ENCODE measurements at regions not wholly inside any gene's neighbourhood (a gene's known extent, or its start where the extent isn't known, plus 50 kb on each side); places are given as distances from the start of the nearest gene placed in this dataset.
"Not testable (repeated sequence)": the region's sequence is repeated elsewhere in the genome, so short reads cannot be mapped to it uniquely, and the experiment has no call there.

DNA sequence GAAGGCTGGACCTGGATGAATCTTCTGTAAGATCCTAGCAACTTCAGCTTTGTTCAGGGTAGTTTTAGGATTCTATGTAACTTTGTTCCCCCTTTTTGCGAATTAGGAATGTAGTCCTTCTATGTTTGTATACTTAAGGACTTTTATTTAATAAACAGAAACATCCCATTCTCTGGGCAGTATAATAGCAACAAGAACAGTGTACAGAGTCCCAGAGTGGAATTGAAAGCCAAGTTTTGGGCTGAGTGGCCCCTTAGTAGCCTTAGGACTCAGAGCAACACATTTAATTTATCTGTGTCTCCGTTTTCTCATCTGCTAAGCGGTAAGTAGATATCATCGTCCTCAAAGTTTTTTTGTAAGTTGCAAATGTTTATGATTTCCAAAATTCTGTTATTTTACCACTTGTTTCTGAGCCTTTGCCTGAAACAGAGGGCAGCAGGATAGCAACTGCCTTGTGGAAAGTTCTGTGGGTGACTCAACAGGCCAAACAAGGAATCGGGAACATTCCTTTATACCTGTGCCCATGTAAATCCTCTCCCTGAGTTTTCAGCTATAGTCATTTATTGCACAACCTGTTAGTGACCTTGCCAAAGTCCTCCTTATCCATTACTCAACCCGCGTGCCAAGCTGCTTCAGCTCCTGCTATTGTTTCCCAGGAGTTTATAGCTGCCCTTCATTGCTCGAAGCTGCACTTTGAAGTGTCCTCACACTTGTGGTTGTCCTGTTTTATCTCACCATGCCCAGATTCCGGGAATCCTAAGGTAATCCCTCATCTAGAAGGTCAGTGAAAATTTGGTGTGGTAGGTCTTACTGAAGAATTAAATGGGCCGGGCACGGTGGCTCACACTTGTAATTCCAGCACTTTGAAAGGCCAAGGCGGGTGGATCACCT, 199.1 kb upstream of the AHR start:
- H3K9ac ChIP-seq (ENCODE audit: low read length): no peak overlapping the region
- no peaks in the 10 kb centered on the region for H4K20me1 ChIP-seq (ENCODE audit: insufficient read depth, low read length)
- H2AFZ ChIP-seq (ENCODE audit: low read depth, low read length): no peak overlapping the region
- no peak overlapping the region for H3K4me3 Mint-ChIP-seq (ENCODE audit: unreplicated experiment)
- no peaks in the 10 kb centered on the region for H3K4me1 Mint-ChIP-seq (ENCODE audit: low read depth, unreplicated experiment)
- no peak for TF ChIP-seq EZH2 (IDR thresholded peaks at IDR 0.05; ENCODE audit: insufficient read depth, low read length)
- TF ChIP-seq, protein P1, sequence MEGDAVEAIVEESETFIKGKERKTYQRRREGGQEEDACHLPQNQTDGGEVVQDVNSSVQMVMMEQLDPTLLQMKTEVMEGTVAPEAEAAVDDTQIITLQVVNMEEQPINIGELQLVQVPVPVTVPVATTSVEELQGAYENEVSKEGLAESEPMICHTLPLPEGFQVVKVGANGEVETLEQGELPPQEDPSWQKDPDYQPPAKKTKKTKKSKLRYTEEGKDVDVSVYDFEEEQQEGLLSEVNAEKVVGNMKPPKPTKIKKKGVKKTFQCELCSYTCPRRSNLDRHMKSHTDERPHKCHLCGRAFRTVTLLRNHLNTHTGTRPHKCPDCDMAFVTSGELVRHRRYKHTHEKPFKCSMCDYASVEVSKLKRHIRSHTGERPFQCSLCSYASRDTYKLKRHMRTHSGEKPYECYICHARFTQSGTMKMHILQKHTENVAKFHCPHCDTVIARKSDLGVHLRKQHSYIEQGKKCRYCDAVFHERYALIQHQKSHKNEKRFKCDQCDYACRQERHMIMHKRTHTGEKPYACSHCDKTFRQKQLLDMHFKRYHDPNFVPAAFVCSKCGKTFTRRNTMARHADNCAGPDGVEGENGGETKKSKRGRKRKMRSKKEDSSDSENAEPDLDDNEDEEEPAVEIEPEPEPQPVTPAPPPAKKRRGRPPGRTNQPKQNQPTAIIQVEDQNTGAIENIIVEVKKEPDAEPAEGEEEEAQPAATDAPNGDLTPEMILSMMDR (IDR thresholded peaks at IDR 0.05; ENCODE audit: insufficient read depth, low read depth, low read length): no peak
- H3K27me3 Mint-ChIP-seq (ENCODE audit: low read depth, unreplicated experiment): no peaks in the 10 kb centered on the region
- no peaks in the 10 kb centered on the region for H3K27me3 ChIP-seq (ENCODE audit: insufficient read depth, low read length)
- H3K36me3 ChIP-seq (ENCODE audit: insufficient read depth, low read length): no peaks in the 10 kb centered on the region
- H3K9me3 ChIP-seq (ENCODE audit: insufficient read depth, low read depth, low read length): peaks cover 6% of the 10 kb centered on the region
- DNase-seq (ENCODE audit: low read depth) (peak; percentile 52), FAIRE-seq (no peak)
- H3K4me3 ChIP-seq (ENCODE audit: insufficient read depth, low read depth, low read length): no peak overlapping the region
- H3K79me2 ChIP-seq (ENCODE audit: insufficient read depth, low read length): no peaks in the 10 kb centered on the region
- H3K27ac ChIP-seq (ENCODE audit: low read depth, low read length): no peak overlapping the region
- no peaks in the 10 kb centered on the region for H3K9me3 Mint-ChIP-seq (ENCODE audit: unreplicated experiment)
- H3K27ac Mint-ChIP-seq (ENCODE audit: unreplicated experiment): no peak overlapping the region
- no peaks in the 10 kb centered on the region for H3K36me3 Mint-ChIP-seq (ENCODE audit: low read depth, unreplicated experiment)
- no peak overlapping the region for H3K4me2 ChIP-seq (ENCODE audit: low read length)
- no peaks in the 10 kb centered on the region for H3K4me1 ChIP-seq (ENCODE audit: insufficient read depth, low read length)

DNA sequence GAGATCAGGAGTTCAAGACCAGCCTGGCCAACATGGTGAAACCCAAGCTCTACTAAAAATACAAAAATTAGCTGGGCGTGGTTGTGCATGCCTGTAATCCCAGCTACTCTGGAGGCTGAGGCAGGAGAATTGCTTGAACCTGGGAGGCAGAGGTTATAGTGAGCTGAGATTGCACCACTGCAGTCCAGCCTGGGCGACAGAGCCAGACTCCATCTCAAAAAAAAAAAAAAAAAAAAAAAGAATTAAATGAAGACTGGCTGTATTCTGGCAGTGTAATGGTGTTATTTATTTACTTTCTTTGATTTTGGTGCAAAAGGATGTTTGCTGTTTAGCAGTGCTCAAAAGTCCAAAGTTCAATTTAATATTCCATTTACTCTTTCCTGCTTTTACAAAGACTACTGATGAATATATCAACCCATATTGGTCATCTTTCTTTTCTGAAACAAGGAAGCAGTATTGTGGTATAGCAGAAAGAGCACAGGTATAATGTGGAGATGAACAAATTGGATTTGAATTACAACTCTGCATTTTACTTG, 198.4 kb upstream of the AHR start:
- not testable (repeated sequence) for H3K9ac ChIP-seq (ENCODE audit: low read length); H3K9me3 Mint-ChIP-seq (ENCODE audit: unreplicated experiment); H3K4me3 ChIP-seq (ENCODE audit: insufficient read depth, low read depth, low read length); H3K4me1 Mint-ChIP-seq (ENCODE audit: low read depth, unreplicated experiment); H3K79me2 ChIP-seq (ENCODE audit: insufficient read depth, low read length); H3K27ac ChIP-seq (ENCODE audit: low read depth, low read length); DNase-seq (ENCODE audit: low read depth); H3K27ac Mint-ChIP-seq (ENCODE audit: unreplicated experiment); H3K4me2 ChIP-seq (ENCODE audit: low read length); H3K27me3 Mint-ChIP-seq (ENCODE audit: low read depth, unreplicated experiment); H3K36me3 Mint-ChIP-seq (ENCODE audit: low read depth, unreplicated experiment); FAIRE-seq; H3K27me3 ChIP-seq (ENCODE audit: insufficient read depth, low read length); H3K9me3 ChIP-seq (ENCODE audit: insufficient read depth, low read depth, low read length); H2AFZ ChIP-seq (ENCODE audit: low read depth, low read length); H4K20me1 ChIP-seq (ENCODE audit: insufficient read depth, low read length); H3K36me3 ChIP-seq (ENCODE audit: insufficient read depth, low read length); H3K4me1 ChIP-seq (ENCODE audit: insufficient read depth, low read length); H3K4me3 Mint-ChIP-seq (ENCODE audit: unreplicated experiment)

DNA sequence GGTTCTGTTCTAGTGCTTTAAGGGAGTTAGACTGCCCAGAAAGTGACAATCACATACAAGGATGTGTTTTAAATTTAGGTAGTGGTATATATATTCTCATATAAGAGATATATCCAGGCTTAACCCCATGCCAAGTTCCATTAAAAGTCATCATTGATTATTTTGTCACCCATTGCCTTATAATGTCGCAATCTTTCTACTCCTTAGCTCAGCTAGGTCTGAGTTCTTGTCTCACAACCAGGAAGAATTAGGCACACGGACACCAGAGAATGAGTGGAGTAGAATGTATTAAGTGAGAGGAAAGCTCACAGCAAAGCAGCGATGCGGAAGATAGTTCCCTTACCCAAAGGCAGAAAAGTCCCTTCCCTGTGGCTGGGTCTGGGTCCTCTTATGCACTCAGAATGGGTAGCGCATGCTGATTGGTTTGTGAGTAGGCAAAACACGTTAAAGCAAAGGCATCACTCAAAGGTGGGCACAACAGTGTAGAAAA, 197.2 kb upstream of the AHR start:
- no peak for TF ChIP-seq EZH2 (IDR thresholded peaks at IDR 0.05; ENCODE audit: insufficient read depth, low read length)
- TF ChIP-seq, protein P1 (IDR thresholded peaks at IDR 0.05; ENCODE audit: insufficient read depth, low read depth, low read length): no peak
- Mint-ChIP-seq H3K4me1 (ENCODE audit: low read depth, unreplicated experiment) (no peaks in the 10 kb centered on the region), H3K27me3 (ENCODE audit: low read depth, unreplicated experiment) (no peaks in the 10 kb centered on the region), H3K27ac (ENCODE audit: unreplicated experiment) (no peak overlapping the region), H3K9me3 (ENCODE audit: unreplicated experiment) (no peaks in the 10 kb centered on the region), H3K36me3 (ENCODE audit: low read depth, unreplicated experiment) (no peaks in the 10 kb centered on the region), H3K4me3 (ENCODE audit: unreplicated experiment) (no peak overlapping the region)
- Histone ChIP-seq H3K4me2 (ENCODE audit: low read length) (no peak overlapping the region), H4K20me1 (ENCODE audit: insufficient read depth, low read length) (no peaks in the 10 kb centered on the region), H3K4me3 (ENCODE audit: insufficient read depth, low read depth, low read length) (no peak overlapping the region), H3K9ac (ENCODE audit: low read length) (no peak overlapping the region), H3K79me2 (ENCODE audit: insufficient read depth, low read length) (no peaks in the 10 kb centered on the region), H3K9me3 (ENCODE audit: insufficient read depth, low read depth, low read length) (peaks cover 6% of the 10 kb centered on the region), H3K27me3 (ENCODE audit: insufficient read depth, low read length) (no peaks in the 10 kb centered on the region), H3K4me1 (ENCODE audit: insufficient read depth, low read length) (no peaks in the 10 kb centered on the region), H3K36me3 (ENCODE audit: insufficient read depth, low read length) (no peaks in the 10 kb centered on the region), H3K27ac (ENCODE audit: low read depth, low read length) (no peak overlapping the region), H2AFZ (ENCODE audit: low read depth, low read length) (no peak overlapping the region)
- FAIRE-seq: no peak
- DNase-seq (ENCODE audit: low read depth): no peak
